ENCODE measurements at regions not wholly inside any gene's neighbourhood (a gene's known extent, or its start where the extent isn't known, plus 50 kb on each side); places are given as distances from the start of the nearest gene placed in this dataset.

DNA sequence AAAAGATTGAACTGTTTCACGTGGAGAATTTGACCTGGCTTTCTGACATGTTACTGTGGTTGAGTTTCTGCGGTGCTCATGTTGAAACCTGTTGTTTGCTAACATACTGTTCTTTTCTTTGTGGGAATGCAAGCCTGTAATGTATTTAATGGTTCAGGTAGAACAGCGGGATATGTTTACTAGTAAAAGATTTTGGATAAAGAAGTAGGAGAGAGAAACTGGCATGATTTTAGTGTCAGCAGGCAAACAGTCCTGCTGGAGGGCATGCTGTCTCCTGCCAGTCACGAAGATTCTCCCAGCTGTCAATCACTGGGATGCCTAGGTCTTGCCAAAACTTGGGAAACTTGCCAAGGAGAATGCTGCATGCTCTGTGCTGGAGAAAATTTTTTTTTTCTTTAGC lies 263.5 kb downstream of the TAF11L14 start:
- TF ChIP-seq CTCF (IDR thresholded peaks at IDR 0.05; ENCODE audit: poor library complexity) (no peak), EZH2 (IDR thresholded peaks at IDR 0.05; ENCODE audit: borderline replicate concordance) (no peak), EZH2phosphoT487 (IDR thresholded peaks at IDR 0.05; ENCODE audit: low read depth, severe bottlenecking, unreplicated experiment) (no peak)
